MCF 10A (cell line): ENCODE measurements at regions not wholly inside any gene's neighbourhood (a gene's known extent, or its start where the extent isn't known, plus 50 kb on each side); places are given as distances from the start of the nearest gene placed in this dataset.

Experiments used
- BruUV-seq: library from RNA; stranded (reverse); fragments of 400-500 nt; replicated peaks from 2 replicates; lab custom pipeline; 2021; lab: Mats Ljungman, UMichigan
- CTCF ChIA-PET: fragments of 300-600 bp; sonication (Branson Sonifier 250); formaldehyde crosslinking; extraction: SDS; loops from one replicate; lab custom pipeline; 2021; ENCODE audit warnings: antibody characterized with exemption, inconsistent platforms; lab: Yijun Ruan, JAX
- POLR2A ChIA-PET: fragments of 300-600, 350-650 bp; sonication (Branson Sonifier 250); formaldehyde crosslinking; extraction: SDS; loops from one replicate; lab custom pipeline; 2020; ENCODE audit warnings: antibody characterized with exemption, inconsistent platforms; lab: Yijun Ruan, JAX
- DNase-seq: peaks from one replicate; pipeline ENCODE4 v3.0.0-alpha.2; 2018; ENCODE audit not compliant: unreplicated experiment
- H3K27ac Mint-ChIP-seq: one replicate; pipeline ENCODE4 v1.8.0; 2022; ENCODE audit warnings: mild to moderate bottlenecking, low read depth, mixed read lengths; ENCODE audit not compliant: unreplicated experiment
- H3K27me3 Mint-ChIP-seq: one replicate; pipeline ENCODE4 v1.8.0; 2022; ENCODE audit warnings: mixed read lengths; ENCODE audit not compliant: insufficient read depth, unreplicated experiment
- H3K36me3 Mint-ChIP-seq: one replicate; pipeline ENCODE4 v1.8.0; 2022; ENCODE audit warnings: mild to moderate bottlenecking, moderate library complexity, mixed read lengths; ENCODE audit not compliant: insufficient read depth, unreplicated experiment
- H3K4me1 Mint-ChIP-seq: one replicate; pipeline ENCODE4 v1.8.0; 2022; ENCODE audit warnings: mixed read lengths; ENCODE audit not compliant: insufficient read depth, unreplicated experiment
- H3K4me3 Mint-ChIP-seq: one replicate; pipeline ENCODE4 v1.8.0; 2022; ENCODE audit warnings: mild to moderate bottlenecking, moderate library complexity, mixed read lengths; ENCODE audit not compliant: unreplicated experiment
- H3K9me3 Mint-ChIP-seq: one replicate; pipeline ENCODE4 v1.8.0; 2022; ENCODE audit warnings: mixed read lengths; ENCODE audit not compliant: unreplicated experiment
- CTCF ChIP-seq: fragments of 200-600 bp; IDR thresholded peaks from one replicate; pipeline ENCODE4 v1.8.0; 2022; ENCODE audit warnings: antibody characterized with exemption, mild to moderate bottlenecking; ENCODE audit not compliant: unreplicated experiment
- intact Hi-C: fragments of 100-400 bp; cut with micrococcal nuclease; formaldehyde crosslinking; loops from 2 replicates; pipeline ENCODE4 v1.14.1; 2022

DNA sequence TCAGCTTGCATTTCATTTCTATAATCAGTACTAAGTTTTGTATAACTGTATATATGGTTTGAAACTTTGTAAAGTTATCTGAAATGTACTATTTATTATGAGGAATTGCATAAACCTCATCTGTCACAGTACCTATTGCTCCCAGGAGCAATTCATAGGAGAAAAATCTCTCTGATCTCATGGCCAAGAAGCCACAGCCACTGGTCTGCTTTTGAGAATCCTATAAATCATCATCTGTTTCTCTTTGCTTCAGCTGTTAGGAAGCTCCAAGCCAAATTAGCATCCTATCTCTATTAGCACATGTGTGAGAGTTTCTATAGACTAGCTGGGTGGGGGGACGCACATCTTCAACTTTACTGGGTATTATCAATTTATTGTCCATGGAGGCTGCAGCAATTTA is 210.3 kb downstream of the CYP26B1 start:
- POLR2A ChIA-PET = no interaction called here

GRCh38 chr2:71936076-71937030 is 211.3 kb downstream of the CYP26B1 start:
- intact Hi-C loops = no loop called here
- Mint-ChIP-seq H3K4me3 (no peak overlapping the region), H3K36me3 (no peaks in the 10 kb centered on the region), H3K27me3 (no peaks in the 10 kb centered on the region), H3K27ac (no peak overlapping the region), H3K9me3 (no peaks in the 10 kb centered on the region), H3K4me1 (peaks cover 5% of the 10 kb centered on the region)
- ChIA-PET CTCF (interaction anchor here (0.6 to 6.7 kb wide), 6 partner anchors 9 to 214 kb away, joined by 3 to 51 read pairs (median 6); no protein-coding TSS in a partner anchor), POLR2A (interaction anchor here (1.1 kb wide), 1 partner anchor 214 kb away, joined by 3 read pairs; no protein-coding TSS in a partner anchor)
- BruUV-seq = no TSS peak
- no peak for DNase-seq
- TF ChIP-seq CTCF = no peak

More for the DNA sequence above, 210.3 kb downstream of the CYP26B1 start:
- intact Hi-C loops = no loop called here
- BruUV-seq = no TSS peak
- no peaks in the 10 kb centered on the region for H3K36me3 Mint-ChIP-seq
- CTCF ChIA-PET = interaction anchor here (1.1 to 6.7 kb wide), 3 partner anchors 14 to 213 kb away, joined by 4 to 51 read pairs (median 7); no protein-coding TSS in a partner anchor
- H3K27me3 Mint-ChIP-seq = no peaks in the 10 kb centered on the region
- peaks cover 5% of the 10 kb centered on the region for H3K4me1 Mint-ChIP-seq
- DNase-seq = no peak
- no peak for TF ChIP-seq CTCF
- H3K9me3 Mint-ChIP-seq = no peaks in the 10 kb centered on the region
- no peak overlapping the region for H3K27ac Mint-ChIP-seq
- no peak overlapping the region for H3K4me3 Mint-ChIP-seq

- BruUV-seq = no TSS peak
- ChIA-PET POLR2A (interaction anchor here (0.6 to 1.7 kb wide), 3 partner anchors 11 to 215 kb away, joined by 3 to 4 read pairs (median 3); no protein-coding TSS in a partner anchor), CTCF (interaction anchor here (1.9 to 6.7 kb wide), 3 partner anchors 12 to 215 kb away, joined by 7 to 51 read pairs (median 9); no protein-coding TSS in a partner anchor)
- Mint-ChIP-seq H3K4me1 (peaks cover 5% of the 10 kb centered on the region), H3K27ac (no peak overlapping the region), H3K27me3 (no peaks in the 10 kb centered on the region), H3K36me3 (no peaks in the 10 kb centered on the region), H3K4me3 (no peak overlapping the region), H3K9me3 (no peaks in the 10 kb centered on the region)
- DNase-seq = peak; percentile 77
- intact Hi-C loops = no loop called here
- no peak for TF ChIP-seq CTCF
These were observed 212.3 kb downstream of the CYP26B1 start for GRCh38 chr2:71935262-71935848.
